Right ventricle myocardium inferior (tissue), 1 donor: ENCODE measurements at regions not wholly inside any gene's neighbourhood (a gene's known extent, or its start where the extent isn't known, plus 50 kb on each side); places are given as distances from the start of the nearest gene placed in this dataset.
"Not testable (repeated sequence)": the region's sequence is repeated elsewhere in the genome, so short reads cannot be mapped to it uniquely, and the experiment has no call there.

Experiments used
- ATAC-seq: fragments of 200-7000 bp; cut with Tn5 transposase; one replicate; pipeline ENCODE4 v1.9.1; 2020; ENCODE audit warnings: mild to moderate bottlenecking, moderate library complexity
- DNase-seq: peaks from one replicate; pipeline ENCODE4 v3.0.0; 2021; ENCODE audit errors: missing footprints
- intact Hi-C: fragments of 100-400 bp; cut with DNase I; formaldehyde crosslinking; loops from one replicate; pipeline ENCODE4 v1.11.0; 2022
- donor health status: DM: no; HTN: yes; CAD: no; lungs with severe emphysema.

DNA sequence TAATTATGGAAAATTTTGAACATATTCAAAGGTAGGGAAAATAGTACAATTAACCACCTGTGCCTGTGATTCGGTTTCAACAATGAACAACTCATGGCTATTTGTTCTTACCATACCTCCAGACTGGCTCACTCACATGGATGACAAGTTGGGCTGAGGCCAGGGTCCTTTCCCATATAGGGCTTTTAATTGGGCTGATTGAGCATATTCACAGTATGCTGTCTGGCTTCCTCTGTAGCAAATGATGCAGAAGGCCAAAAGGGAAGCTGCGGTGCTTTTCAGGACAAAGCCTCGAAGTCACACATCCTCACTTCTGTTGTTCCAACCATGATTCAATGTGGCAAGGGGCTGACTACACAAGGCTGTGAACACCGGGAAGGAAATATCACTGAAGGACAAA, 297.5 kb upstream of the SLC16A7 start:
- DNase-seq (no peak), ATAC-seq (no peak)
- intact Hi-C loops, result no loop called here

GRCh38 chr12:59294221-59294620, 301.6 kb upstream of the SLC16A7 start:
- ATAC-seq, result no peak
- intact Hi-C loops, result no loop called here
- DNase-seq, result no peak

GRCh38 chr12:59282999-59283398, 312.8 kb upstream of the SLC16A7 start:
- ATAC-seq, result no peak
- intact Hi-C loops, result no loop called here
- no peak for DNase-seq

- ATAC-seq, intact Hi-C loops, DNase-seq: not testable (repeated sequence)
These were observed 322.3 kb upstream of the SLC16A7 start for GRCh38 chr12:59273561-59273960.

- intact Hi-C loops, result no loop called here
- DNase-seq, result no peak
- ATAC-seq, result no peak
These were observed 327.5 kb upstream of the SLC16A7 start for GRCh38 chr12:59268295-59268809.

GRCh38 chr12:59260202-59260601, 335.6 kb upstream of the SLC16A7 start:
- intact Hi-C loops, result no loop called here
- ATAC-seq (no peak), DNase-seq (no peak)

GRCh38 chr12:59252731-59253130, 332.4 kb upstream of the LRIG3 start:
- intact Hi-C loops, result no loop called here
- ATAC-seq (no peak), DNase-seq (no peak)

DNA sequence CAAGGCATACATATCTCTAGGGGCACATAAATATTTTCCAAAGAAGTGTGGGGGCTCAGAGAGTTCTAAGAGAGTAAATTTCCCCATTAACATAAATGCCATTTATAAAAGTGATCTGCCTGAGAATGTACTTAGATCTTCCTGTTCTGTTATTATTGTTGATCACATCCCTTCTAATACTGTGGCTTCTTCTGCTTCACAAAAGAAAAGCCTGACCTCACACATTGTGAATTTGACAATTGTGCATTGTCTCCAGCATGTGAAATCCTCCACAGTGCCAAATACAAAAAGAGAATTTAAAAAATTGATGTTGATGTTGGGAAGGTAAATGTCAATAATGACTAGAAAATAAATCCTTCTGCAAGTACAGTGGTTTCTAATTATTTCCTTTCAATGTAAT, 330.5 kb upstream of the LRIG3 start:
- DNase-seq (no peak), ATAC-seq (no peak)
- intact Hi-C loops, result no loop called here

- no peak for ATAC-seq
- intact Hi-C loops, result no loop called here
- no peak for DNase-seq
These were observed 319.7 kb upstream of the LRIG3 start for GRCh38 chr12:59240048-59240447.

DNA sequence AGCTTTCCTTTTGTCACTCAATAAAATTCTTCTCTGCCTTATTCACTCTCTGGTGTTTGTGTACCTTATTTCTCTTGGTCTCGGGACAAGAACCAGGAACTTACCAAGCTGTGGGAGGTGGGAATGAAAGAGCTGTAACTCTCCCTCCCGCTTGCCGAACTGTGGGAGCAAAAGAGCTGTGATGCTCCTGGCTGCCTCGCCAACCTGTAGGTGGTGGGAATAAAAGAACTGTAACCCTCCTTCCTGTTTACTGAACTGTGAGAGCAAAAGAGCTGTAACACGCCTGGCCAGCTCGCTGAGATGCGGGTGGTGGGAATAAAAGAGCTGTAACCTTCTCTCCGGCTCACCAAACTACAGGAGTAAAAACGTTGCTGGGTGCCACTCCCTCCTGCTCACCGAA, 314.1 kb upstream of the LRIG3 start:
- intact Hi-C loops, result no loop called here
- ATAC-seq (no peak), DNase-seq (no peak)

DNA sequence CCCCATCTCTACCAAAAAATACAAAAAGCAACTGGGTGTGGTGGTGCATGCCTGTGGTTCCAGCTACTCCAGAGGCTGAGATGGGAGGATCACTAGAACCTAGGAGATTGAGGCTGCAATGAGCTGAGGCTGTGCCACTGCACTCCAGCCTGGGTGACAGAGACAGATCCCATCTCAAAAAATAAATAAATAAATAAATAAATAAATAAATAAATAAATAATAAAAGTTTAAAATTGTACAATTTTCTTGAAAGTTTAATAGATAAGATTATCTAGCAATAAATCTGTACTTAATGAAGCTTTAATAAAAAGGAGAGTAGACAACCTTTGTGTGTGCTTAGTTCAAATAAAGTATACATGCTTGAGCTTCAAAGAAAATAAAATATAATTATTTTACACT, 310.0 kb upstream of the LRIG3 start:
- intact Hi-C loops, result no loop called here
- no peak for ATAC-seq

GRCh38 chr12:59219148-59219547, 298.8 kb upstream of the LRIG3 start:
- intact Hi-C loops, result no loop called here
- no peak for DNase-seq

More for the DNA sequence above, 310.0 kb upstream of the LRIG3 start:
- DNase-seq, result no peak

DNA sequence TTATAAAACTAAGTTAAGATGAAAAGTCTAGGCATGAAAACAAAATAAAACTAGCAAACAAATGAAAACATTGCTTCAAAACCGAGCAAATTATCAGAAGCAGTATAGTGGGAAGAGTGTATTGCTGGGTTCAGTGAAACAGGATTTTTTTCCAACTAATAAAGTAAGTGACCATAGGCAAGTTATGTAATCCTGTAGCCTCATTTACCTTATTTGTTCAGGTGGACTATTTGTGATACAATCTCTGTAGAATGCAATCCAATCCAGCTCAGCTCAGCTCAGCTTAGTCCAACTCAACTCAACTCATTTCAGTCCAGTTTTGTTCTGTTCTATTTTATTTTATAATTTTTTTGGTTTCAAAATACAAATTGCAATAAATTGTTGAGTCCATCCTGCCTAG, 276.7 kb upstream of the LRIG3 start:
- no peak for DNase-seq
- intact Hi-C loops, result no loop called here

More at GRCh38 chr12:59219148-59219547, 298.8 kb upstream of the LRIG3 start:
- ATAC-seq, result no peak

DNA sequence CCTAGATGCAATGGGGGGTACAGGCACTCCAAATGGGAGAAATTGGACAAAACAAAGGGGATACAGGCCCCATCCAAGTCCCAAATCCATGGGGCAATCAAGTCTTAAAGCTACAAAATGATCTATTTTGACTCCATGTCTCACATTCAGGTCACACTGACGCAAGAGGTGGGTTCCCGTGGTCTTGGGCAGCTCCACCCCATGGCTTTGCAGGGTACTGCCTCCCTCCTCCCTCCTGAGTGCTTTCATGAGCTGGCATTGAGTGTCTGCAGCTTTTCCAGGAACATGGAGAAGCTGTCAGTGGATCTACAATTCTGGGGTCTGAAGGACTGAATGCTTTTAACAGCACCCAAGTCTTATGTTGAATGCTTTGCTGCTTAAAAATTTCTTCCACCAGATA, 274.5 kb upstream of the LRIG3 start:
- no peak for ATAC-seq
- no peak for DNase-seq
- intact Hi-C loops, result no loop called here

More for the DNA sequence above, 276.7 kb upstream of the LRIG3 start:
- ATAC-seq, result no peak

- no peak for DNase-seq
- intact Hi-C loops, result no loop called here
- no peak for ATAC-seq
These were observed 273.3 kb upstream of the LRIG3 start for GRCh38 chr12:59193476-59194050.

DNA sequence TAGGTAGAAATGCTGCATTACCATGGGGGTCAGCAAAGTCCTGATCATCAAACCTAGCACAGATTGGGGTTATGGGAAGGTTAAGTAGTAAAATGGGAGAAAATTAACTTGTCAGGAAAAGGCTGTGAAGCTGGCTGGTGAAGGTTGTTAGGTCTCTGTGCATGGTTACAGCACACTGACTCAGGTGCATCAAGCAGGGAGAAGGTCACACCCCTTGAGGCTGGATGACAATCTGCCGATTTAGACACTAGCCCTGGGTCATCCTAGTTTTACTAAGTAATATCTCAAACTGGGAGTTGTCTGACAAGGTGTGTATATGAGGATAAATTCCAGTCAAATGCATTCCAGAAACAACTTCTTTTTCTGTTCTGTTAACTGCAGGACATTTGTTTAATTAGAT, 271.1 kb upstream of the LRIG3 start:
- intact Hi-C loops, result no loop called here
- ATAC-seq (no peak), DNase-seq (no peak)

- DNase-seq (no peak), ATAC-seq (no peak)
- intact Hi-C loops, result no loop called here
These were observed 266.1 kb upstream of the LRIG3 start for GRCh38 chr12:59186451-59186850.

GRCh38 chr12:59185295-59185694, 265.0 kb upstream of the LRIG3 start:
- no peak for DNase-seq
- no peak for ATAC-seq
- intact Hi-C loops, result no loop called here

DNA sequence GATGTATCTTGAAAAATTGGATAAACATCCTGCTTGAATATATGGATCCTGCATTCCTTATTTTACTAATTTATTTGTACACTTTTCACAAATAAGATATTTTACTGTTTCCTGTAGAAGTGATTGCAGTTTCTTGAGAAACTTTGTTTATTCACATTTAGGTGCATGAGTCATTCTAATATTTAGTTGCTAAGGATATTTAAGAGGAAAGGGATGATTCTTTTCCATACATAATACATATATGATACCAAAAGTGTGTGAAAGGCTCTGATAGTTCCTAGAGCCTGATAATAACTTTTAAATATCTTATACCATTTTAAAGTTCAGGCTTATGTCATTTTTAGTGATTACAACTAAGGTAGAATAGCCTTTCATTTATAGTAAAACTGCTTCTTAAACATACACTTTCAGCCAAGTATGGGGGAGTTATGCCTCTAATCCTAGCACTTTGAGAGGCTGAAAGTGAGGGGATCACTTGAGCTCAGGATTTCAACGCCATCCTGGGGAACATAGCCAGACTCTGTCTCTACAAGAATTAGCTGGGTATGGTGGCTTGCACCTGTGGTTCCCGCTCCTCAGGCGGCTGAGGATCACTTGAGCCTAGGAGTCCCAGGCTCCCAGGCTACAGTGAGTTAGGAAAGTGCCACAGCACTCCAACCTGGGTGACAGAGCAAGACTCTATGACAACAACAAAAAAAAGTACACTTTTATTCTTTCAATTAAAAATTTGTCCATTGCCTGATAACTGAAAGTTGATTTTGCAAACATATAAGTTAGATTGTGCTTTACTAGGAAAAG, 262.6 kb upstream of the LRIG3 start:
- intact Hi-C loops, result no loop called here
- no peak for ATAC-seq
- no peak for DNase-seq

- DNase-seq (no peak), ATAC-seq (no peak)
- intact Hi-C loops, result no loop called here
These were observed 261.9 kb upstream of the LRIG3 start for GRCh38 chr12:59182191-59182590.
